ENCODE measurements at regions not wholly inside any gene's neighbourhood (a gene's known extent, or its start where the extent isn't known, plus 50 kb on each side); places are given as distances from the start of the nearest gene placed in this dataset.
A peak's percentile ranks its signal among the peaks of the same experiment; 100 is the strongest.

DNA sequence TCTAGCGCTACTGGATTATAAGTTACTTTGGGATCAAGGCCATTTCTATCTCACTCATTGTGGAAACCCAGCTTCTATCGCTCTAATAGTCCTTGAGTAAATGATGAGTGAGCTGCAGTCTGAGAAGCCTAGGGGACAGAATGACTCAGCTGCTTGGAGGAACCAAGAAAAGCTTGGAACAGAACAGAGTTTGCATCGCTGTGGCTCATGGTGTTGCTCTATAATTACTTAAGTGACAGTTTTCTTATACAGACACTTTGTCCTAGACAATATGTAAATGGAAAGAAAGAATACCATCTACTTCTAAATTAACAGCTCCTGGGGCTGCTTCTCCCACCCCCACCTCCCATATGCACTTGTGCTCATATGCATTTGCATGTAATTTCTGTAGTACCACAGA is 156.9 kb downstream of the SLIT2 start:
- H3K4me3 Mint-ChIP-seq: no peak overlapping the region
- H3K36me3 ChIP-seq (ENCODE audit: insufficient read depth): no peaks in the 10 kb centered on the region
- no peak overlapping the region for H3K4me3 ChIP-seq
- ATAC-seq: no peak
- H3K4me1 Mint-ChIP-seq: peaks cover 5% of the 10 kb centered on the region
- no peaks in the 10 kb centered on the region for H3K9me3 Mint-ChIP-seq
- H3K27ac Mint-ChIP-seq: peak overlapping the region; percentile 82
- no peaks in the 10 kb centered on the region for H3K79me2 ChIP-seq (replicated peaks; ENCODE audit: insufficient read depth)
- no peak overlapping the region for H2AFZ ChIP-seq
- no peak overlapping the region for H3K27ac ChIP-seq (ENCODE audit: low read depth)
- no peaks in the 10 kb centered on the region for H3K4me1 ChIP-seq (ENCODE audit: insufficient read depth)
- H3K9me2 ChIP-seq (ENCODE audit: insufficient read depth): no peaks in the 10 kb centered on the region
- no peak overlapping the region for H3K4me2 ChIP-seq
- H3F3A ChIP-seq (replicated peaks; ENCODE audit: low read depth): no peaks in the 10 kb centered on the region
- H4K20me1 ChIP-seq (replicated peaks; ENCODE audit: insufficient read depth): no peaks in the 10 kb centered on the region
- TF ChIP-seq, protein P1, sequence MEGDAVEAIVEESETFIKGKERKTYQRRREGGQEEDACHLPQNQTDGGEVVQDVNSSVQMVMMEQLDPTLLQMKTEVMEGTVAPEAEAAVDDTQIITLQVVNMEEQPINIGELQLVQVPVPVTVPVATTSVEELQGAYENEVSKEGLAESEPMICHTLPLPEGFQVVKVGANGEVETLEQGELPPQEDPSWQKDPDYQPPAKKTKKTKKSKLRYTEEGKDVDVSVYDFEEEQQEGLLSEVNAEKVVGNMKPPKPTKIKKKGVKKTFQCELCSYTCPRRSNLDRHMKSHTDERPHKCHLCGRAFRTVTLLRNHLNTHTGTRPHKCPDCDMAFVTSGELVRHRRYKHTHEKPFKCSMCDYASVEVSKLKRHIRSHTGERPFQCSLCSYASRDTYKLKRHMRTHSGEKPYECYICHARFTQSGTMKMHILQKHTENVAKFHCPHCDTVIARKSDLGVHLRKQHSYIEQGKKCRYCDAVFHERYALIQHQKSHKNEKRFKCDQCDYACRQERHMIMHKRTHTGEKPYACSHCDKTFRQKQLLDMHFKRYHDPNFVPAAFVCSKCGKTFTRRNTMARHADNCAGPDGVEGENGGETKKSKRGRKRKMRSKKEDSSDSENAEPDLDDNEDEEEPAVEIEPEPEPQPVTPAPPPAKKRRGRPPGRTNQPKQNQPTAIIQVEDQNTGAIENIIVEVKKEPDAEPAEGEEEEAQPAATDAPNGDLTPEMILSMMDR (conservative IDR thresholded peaks at IDR 0.05; ENCODE audit: low read depth in 2 of 2): no peak
- TF ChIP-seq ZNF114 (CRISPR knock-in tag; IDR thresholded peaks at IDR 0.05) (no peak), POLR2AphosphoS5 (IDR thresholded peaks at IDR 0.05; ENCODE audit: low read depth) (no peak), JUNB (IDR thresholded peaks at IDR 0.05; ENCODE audit: unreplicated experiment) (no peak), CREB1 (CRISPR knock-in tag; IDR thresholded peaks at IDR 0.05; ENCODE audit: low read depth) (no peak), NANOG (IDR thresholded peaks at IDR 0.05; ENCODE audit: borderline replicate concordance) (no peak), EZH2phosphoT487 (IDR thresholded peaks at IDR 0.05; ENCODE audit: unreplicated experiment) (no peak), STAT1 (IDR thresholded peaks at IDR 0.05; ENCODE audit: unreplicated experiment) (no peak), EZH2 (IDR thresholded peaks at IDR 0.05; ENCODE audit: low read depth, unreplicated experiment) (no peak), ZNF331 (CRISPR knock-in tag; IDR thresholded peaks at IDR 0.05; ENCODE audit: low read depth) (no peak)
- TF ChIP-seq, protein P2, sequence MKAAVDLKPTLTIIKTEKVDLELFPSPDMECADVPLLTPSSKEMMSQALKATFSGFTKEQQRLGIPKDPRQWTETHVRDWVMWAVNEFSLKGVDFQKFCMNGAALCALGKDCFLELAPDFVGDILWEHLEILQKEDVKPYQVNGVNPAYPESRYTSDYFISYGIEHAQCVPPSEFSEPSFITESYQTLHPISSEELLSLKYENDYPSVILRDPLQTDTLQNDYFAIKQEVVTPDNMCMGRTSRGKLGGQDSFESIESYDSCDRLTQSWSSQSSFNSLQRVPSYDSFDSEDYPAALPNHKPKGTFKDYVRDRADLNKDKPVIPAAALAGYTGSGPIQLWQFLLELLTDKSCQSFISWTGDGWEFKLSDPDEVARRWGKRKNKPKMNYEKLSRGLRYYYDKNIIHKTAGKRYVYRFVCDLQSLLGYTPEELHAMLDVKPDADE (IDR thresholded peaks at IDR 0.05): no peak
- TF ChIP-seq, protein P3, sequence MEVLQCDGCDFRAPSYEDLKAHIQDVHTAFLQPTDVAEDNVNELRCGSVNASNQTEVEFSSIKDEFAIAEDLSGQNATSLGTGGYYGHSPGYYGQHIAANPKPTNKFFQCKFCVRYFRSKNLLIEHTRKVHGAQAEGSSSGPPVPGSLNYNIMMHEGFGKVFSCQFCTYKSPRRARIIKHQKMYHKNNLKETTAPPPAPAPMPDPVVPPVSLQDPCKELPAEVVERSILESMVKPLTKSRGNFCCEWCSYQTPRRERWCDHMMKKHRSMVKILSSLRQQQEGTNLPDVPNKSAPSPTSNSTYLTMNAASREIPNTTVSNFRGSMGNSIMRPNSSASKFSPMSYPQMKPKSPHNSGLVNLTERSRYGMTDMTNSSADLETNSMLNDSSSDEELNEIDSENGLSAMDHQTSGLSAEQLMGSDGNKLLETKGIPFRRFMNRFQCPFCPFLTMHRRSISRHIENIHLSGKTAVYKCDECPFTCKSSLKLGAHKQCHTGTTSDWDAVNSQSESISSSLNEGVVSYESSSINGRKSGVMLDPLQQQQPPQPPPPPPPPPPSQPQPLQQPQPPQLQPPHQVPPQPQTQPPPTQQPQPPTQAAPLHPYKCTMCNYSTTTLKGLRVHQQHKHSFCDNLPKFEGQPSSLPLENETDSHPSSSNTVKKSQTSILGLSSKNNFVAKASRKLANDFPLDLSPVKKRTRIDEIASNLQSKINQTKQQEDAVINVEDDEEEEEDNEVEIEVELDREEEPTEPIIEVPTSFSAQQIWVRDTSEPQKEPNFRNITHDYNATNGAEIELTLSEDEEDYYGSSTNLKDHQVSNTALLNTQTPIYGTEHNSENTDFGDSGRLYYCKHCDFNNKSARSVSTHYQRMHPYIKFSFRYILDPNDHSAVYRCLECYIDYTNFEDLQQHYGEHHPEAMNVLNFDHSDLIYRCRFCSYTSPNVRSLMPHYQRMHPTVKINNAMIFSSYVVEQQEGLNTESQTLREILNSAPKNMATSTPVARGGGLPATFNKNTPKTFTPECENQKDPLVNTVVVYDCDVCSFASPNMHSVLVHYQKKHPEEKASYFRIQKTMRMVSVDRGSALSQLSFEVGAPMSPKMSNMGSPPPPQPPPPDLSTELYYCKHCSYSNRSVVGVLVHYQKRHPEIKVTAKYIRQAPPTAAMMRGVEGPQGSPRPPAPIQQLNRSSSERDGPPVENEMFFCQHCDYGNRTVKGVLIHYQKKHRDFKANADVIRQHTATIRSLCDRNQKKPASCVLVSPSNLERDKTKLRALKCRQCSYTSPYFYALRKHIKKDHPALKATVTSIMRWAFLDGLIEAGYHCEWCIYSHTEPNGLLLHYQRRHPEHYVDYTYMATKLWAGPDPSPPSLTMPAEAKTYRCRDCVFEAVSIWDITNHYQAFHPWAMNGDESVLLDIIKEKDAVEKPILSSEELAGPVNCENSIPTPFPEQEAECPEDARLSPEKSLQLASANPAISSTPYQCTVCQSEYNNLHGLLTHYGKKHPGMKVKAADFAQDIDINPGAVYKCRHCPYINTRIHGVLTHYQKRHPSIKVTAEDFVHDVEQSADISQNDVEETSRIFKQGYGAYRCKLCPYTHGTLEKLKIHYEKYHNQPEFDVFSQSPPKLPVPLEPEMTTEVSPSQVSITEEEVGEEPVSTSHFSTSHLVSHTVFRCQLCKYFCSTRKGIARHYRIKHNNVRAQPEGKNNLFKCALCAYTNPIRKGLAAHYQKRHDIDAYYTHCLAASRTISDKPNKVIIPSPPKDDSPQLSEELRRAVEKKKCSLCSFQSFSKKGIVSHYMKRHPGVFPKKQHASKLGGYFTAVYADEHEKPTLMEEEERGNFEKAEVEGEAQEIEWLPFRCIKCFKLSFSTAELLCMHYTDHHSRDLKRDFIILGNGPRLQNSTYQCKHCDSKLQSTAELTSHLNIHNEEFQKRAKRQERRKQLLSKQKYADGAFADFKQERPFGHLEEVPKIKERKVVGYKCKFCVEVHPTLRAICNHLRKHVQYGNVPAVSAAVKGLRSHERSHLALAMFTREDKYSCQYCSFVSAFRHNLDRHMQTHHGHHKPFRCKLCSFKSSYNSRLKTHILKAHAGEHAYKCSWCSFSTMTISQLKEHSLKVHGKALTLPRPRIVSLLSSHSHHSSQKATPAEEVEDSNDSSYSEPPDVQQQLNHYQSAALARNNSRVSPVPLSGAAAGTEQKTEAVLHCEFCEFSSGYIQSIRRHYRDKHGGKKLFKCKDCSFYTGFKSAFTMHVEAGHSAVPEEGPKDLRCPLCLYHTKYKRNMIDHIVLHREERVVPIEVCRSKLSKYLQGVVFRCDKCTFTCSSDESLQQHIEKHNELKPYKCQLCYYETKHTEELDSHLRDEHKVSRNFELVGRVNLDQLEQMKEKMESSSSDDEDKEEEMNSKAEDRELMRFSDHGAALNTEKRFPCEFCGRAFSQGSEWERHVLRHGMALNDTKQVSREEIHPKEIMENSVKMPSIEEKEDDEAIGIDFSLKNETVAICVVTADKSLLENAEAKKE (CRISPR knock-in tag; IDR thresholded peaks at IDR 0.05): no peak
- TF ChIP-seq, protein P4, sequence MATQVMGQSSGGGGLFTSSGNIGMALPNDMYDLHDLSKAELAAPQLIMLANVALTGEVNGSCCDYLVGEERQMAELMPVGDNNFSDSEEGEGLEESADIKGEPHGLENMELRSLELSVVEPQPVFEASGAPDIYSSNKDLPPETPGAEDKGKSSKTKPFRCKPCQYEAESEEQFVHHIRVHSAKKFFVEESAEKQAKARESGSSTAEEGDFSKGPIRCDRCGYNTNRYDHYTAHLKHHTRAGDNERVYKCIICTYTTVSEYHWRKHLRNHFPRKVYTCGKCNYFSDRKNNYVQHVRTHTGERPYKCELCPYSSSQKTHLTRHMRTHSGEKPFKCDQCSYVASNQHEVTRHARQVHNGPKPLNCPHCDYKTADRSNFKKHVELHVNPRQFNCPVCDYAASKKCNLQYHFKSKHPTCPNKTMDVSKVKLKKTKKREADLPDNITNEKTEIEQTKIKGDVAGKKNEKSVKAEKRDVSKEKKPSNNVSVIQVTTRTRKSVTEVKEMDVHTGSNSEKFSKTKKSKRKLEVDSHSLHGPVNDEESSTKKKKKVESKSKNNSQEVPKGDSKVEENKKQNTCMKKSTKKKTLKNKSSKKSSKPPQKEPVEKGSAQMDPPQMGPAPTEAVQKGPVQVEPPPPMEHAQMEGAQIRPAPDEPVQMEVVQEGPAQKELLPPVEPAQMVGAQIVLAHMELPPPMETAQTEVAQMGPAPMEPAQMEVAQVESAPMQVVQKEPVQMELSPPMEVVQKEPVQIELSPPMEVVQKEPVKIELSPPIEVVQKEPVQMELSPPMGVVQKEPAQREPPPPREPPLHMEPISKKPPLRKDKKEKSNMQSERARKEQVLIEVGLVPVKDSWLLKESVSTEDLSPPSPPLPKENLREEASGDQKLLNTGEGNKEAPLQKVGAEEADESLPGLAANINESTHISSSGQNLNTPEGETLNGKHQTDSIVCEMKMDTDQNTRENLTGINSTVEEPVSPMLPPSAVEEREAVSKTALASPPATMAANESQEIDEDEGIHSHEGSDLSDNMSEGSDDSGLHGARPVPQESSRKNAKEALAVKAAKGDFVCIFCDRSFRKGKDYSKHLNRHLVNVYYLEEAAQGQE (IDR thresholded peaks at IDR 0.05; ENCODE audit: unreplicated experiment): no peak
- DNase-seq (ENCODE audit: low spot score): no peak
- H3K27me3 Mint-ChIP-seq (ENCODE audit: insufficient read depth, low read depth, poor library complexity): no peaks in the 10 kb centered on the region
- H3K27me3 ChIP-seq (ENCODE audit: insufficient read depth): no peaks in the 10 kb centered on the region
- H3K36me3 Mint-ChIP-seq (ENCODE audit: low read depth): no peaks in the 10 kb centered on the region

Data from GM23338 (cell line).